Choroid plexus epithelial cell (primary cell): ENCODE measurements at regions not wholly inside any gene's neighbourhood (a gene's known extent, or its start where the extent isn't known, plus 50 kb on each side); places are given as distances from the start of the nearest gene placed in this dataset.
"Not testable (repeated sequence)": the region's sequence is repeated elsewhere in the genome, so short reads cannot be mapped to it uniquely, and the experiment has no call there.

Experiments
- DNase-seq: peaks from one replicate; pipeline ENCODE4 v3.0.0-alpha.2; 2010; ENCODE audit warnings: low read depth
- H3K4me3 ChIP-seq: 2 replicates; pipeline ENCODE4 v1.5.1; 2011; ENCODE audit warnings: low read depth, mild to moderate bottlenecking, control low read depth, low read length, moderate library complexity
- TF ChIP-seq, protein P1 (sequence below): conservative IDR thresholded peaks from 2 replicates; pipeline ENCODE4 v1.5.1; 2011; ENCODE audit warnings: low read depth, mild to moderate bottlenecking, control low read depth, inconsistent platforms, low read length, moderate library complexity

- H3K4me3 ChIP-seq: no peak overlapping the region
- TF ChIP-seq, protein P1, sequence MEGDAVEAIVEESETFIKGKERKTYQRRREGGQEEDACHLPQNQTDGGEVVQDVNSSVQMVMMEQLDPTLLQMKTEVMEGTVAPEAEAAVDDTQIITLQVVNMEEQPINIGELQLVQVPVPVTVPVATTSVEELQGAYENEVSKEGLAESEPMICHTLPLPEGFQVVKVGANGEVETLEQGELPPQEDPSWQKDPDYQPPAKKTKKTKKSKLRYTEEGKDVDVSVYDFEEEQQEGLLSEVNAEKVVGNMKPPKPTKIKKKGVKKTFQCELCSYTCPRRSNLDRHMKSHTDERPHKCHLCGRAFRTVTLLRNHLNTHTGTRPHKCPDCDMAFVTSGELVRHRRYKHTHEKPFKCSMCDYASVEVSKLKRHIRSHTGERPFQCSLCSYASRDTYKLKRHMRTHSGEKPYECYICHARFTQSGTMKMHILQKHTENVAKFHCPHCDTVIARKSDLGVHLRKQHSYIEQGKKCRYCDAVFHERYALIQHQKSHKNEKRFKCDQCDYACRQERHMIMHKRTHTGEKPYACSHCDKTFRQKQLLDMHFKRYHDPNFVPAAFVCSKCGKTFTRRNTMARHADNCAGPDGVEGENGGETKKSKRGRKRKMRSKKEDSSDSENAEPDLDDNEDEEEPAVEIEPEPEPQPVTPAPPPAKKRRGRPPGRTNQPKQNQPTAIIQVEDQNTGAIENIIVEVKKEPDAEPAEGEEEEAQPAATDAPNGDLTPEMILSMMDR: no peak
- DNase-seq: no peak
These were observed 63.5 kb downstream of the SPATA31D1 start for GRCh38 chr9:82052081-82052480.

- TF ChIP-seq, protein P1: no peak
- no peak overlapping the region for H3K4me3 ChIP-seq
- DNase-seq: no peak
These were observed 65.9 kb downstream of the SPATA31D1 start for GRCh38 chr9:82054264-82055015.

GRCh38 chr9:82057805-82058204 is 69.2 kb downstream of the SPATA31D1 start:
- no peak overlapping the region for H3K4me3 ChIP-seq
- TF ChIP-seq, protein P1: no peak
- DNase-seq: no peak

- H3K4me3 ChIP-seq, DNase-seq: not testable (repeated sequence)
These were observed 73.2 kb downstream of the SPATA31D1 start for GRCh38 chr9:82061801-82062200.

DNA sequence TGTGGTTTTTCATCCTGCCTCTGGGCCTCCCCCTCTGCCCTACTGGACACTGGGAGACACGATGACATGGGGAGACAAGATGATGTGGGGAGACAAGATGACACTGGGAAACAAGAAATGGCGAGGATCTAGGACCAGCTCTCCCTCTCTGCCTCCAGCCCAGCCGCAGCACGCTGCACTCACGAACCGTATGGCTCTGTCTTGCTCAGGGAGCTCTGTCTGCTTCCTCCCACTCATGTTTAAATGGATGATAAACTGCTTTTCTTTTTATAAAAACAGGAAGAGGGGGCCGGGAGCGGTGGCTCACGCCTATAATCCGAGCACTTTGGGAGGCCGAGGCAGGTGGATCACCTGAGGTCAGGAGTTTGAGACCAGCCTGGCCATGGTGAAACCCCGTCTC is 73.7 kb downstream of the SPATA31D1 start:
- no peak for DNase-seq
- TF ChIP-seq, protein P1: no peak
- H3K4me3 ChIP-seq: no peak overlapping the region

DNA sequence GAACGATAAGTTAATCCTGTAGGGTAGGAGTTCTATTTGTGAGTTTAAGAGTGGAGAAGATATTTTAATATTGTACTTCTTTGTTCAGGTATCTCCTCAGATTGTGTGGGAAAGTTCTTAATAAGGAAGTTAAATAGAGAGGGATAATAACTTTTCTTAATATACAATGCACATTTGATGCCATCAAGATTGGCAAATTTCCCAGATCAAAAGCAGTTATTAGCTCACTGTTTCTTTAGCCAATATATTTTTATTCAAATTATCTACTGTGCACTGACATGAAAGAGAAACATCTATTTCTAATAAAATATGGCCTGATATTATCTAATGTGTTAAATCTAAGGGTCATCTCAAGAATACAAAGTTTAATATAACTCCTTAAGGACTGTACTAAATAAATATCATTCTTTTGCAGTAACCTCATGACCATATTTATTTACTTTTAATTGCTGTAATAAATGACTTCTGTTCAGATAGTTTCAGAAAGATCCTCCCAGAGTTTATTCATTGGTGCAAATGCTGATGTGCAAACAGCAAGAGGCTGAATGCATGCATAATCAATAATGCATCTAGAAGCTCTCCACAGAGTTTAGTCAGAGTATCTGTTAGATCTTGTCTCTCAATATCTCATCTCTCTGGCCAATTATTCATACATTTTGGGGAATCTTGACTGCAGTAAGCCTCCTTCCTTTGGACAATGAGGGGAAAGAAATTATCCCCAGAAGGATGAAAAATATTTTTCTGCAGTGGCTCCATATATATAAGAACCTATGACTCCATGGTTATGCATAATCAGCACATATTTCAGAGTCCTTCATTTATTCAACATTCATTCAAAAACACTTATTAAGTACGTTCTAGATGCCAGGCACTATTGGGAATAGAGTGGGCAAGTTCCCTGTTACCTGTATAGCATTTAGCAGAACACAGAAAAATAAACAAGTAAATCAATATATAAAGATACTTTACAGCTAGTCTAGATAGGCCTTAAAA is 85.3 kb downstream of the SPATA31D1 start:
- no peak overlapping the region for H3K4me3 ChIP-seq
- DNase-seq: no peak
- TF ChIP-seq, protein P1: no peak

GRCh38 chr9:82080265-82080664 is 91.7 kb downstream of the SPATA31D1 start:
- DNase-seq: no peak
- TF ChIP-seq, protein P1: no peak
- H3K4me3 ChIP-seq: no peak overlapping the region
